Liver (tissue), 3 donors: ENCODE measurements at regions not wholly inside any gene's neighbourhood (a gene's known extent, or its start where the extent isn't known, plus 50 kb on each side); places are given as distances from the start of the nearest gene placed in this dataset.

ENCODE experiments used
- CTCF ChIP-seq: fragments of 150-350 bp; IDR thresholded peaks from 2 replicates; pipeline ENCODE4 v1.5.1; 2017; ENCODE audit warnings: improper control_type of control experiment, low read depth, low read length; ENCODE audit not compliant: missing input control
- GABPA ChIP-seq, 2 donors: IDR thresholded peaks in 1 of 2; conservative IDR thresholded peaks in 1 of 2; 2 replicates each; pipeline ENCODE4 v1.6.1; 2016; ENCODE audit warnings: antibody characterized with exemption in 2 of 2, mild to moderate bottlenecking in 1 of 2, moderate library complexity in 1 of 2
- HNF4A ChIP-seq, 2 donors: conservative IDR thresholded peaks; 2 replicates each; pipeline ENCODE4 v1.6.1; 2016; ENCODE audit warnings: antibody characterized with exemption in 2 of 2, mild to moderate bottlenecking in 2 of 2
- JUND ChIP-seq, 2 donors: IDR thresholded peaks; 2 replicates each; pipeline ENCODE4 v1.6.1; 2016; ENCODE audit warnings: antibody characterized with exemption in 2 of 2
- NR2F2 ChIP-seq: IDR thresholded peaks from 2 replicates; pipeline ENCODE4 v1.6.1; 2016; ENCODE audit warnings: antibody characterized with exemption
- RAD21 ChIP-seq, 2 donors: IDR thresholded peaks; 2 replicates each; pipeline ENCODE4 v1.6.1; 2016; ENCODE audit warnings: antibody characterized with exemption in 2 of 2, mild to moderate bottlenecking in 2 of 2
- RXRA ChIP-seq, 2 donors: IDR thresholded peaks; 2 replicates each; pipeline ENCODE4 v1.6.1; 2017 to 2018; ENCODE audit warnings: antibody characterized with exemption in 2 of 2, mild to moderate bottlenecking in 1 of 2
- SP1 ChIP-seq: IDR thresholded peaks from 2 replicates; pipeline ENCODE4 v1.6.1; 2018; ENCODE audit warnings: antibody characterized with exemption, mild to moderate bottlenecking
- TAF1 ChIP-seq: conservative IDR thresholded peaks from 2 replicates; pipeline ENCODE4 v1.6.1; 2016; ENCODE audit warnings: antibody characterized with exemption, mild to moderate bottlenecking
- YY1 ChIP-seq: IDR thresholded peaks from 2 replicates; pipeline ENCODE4 v1.6.1; 2016; ENCODE audit warnings: antibody characterized with exemption, mild to moderate bottlenecking
- TF ChIP-seq, protein P1 (sequence below): IDR thresholded peaks from 2 replicates; pipeline ENCODE4 v1.6.1; 2016; ENCODE audit warnings: antibody characterized with exemption, mild to moderate bottlenecking
- TF ChIP-seq, protein P2 (sequence below): IDR thresholded peaks from 2 replicates; pipeline ENCODE4 v1.6.1; 2016; ENCODE audit warnings: antibody characterized with exemption
- TF ChIP-seq, protein P3 (sequence below): IDR thresholded peaks from 2 replicates; pipeline ENCODE4 v1.6.1; 2016; ENCODE audit warnings: antibody characterized with exemption
- donor health status: healthy.
- donor health status: healthy.

DNA sequence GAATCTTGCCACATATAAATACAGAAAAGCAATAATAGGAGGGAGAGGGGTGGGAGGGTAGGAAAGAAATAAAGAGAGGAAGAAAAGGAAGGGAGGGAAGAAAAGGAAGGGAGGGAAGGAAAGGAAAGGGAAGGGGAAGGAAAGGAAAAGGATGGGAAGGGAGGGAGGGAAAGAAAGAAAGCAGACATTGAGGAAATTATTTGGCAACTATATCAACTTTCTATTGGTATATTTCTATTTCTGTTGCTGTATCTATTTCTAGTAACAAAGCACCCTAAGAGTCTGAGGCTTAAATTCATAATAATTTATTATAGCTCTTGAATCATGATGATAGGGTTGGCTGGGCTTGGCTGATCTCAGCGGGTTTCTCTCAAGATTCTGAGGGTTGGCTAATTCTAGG, 648.0 kb downstream of the CCDC85A start:
- TF ChIP-seq CTCF: no peak
- no peak for TF ChIP-seq SP1
- TF ChIP-seq, protein P1, sequence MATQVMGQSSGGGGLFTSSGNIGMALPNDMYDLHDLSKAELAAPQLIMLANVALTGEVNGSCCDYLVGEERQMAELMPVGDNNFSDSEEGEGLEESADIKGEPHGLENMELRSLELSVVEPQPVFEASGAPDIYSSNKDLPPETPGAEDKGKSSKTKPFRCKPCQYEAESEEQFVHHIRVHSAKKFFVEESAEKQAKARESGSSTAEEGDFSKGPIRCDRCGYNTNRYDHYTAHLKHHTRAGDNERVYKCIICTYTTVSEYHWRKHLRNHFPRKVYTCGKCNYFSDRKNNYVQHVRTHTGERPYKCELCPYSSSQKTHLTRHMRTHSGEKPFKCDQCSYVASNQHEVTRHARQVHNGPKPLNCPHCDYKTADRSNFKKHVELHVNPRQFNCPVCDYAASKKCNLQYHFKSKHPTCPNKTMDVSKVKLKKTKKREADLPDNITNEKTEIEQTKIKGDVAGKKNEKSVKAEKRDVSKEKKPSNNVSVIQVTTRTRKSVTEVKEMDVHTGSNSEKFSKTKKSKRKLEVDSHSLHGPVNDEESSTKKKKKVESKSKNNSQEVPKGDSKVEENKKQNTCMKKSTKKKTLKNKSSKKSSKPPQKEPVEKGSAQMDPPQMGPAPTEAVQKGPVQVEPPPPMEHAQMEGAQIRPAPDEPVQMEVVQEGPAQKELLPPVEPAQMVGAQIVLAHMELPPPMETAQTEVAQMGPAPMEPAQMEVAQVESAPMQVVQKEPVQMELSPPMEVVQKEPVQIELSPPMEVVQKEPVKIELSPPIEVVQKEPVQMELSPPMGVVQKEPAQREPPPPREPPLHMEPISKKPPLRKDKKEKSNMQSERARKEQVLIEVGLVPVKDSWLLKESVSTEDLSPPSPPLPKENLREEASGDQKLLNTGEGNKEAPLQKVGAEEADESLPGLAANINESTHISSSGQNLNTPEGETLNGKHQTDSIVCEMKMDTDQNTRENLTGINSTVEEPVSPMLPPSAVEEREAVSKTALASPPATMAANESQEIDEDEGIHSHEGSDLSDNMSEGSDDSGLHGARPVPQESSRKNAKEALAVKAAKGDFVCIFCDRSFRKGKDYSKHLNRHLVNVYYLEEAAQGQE: no peak
- TF ChIP-seq RAD21 (IDR thresholded peaks at IDR 0.05): no peak
- TF ChIP-seq HNF4A (conservative IDR thresholded peaks at IDR 0.05): no peak
- TF ChIP-seq GABPA (IDR thresholded peaks at IDR 0.05 in 1 of 2, conservative IDR thresholded peaks at IDR 0.05 in 1 of 2): no peak
- TF ChIP-seq, protein P2, sequence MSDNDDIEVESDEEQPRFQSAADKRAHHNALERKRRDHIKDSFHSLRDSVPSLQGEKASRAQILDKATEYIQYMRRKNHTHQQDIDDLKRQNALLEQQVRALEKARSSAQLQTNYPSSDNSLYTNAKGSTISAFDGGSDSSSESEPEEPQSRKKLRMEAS: no peak
- TF ChIP-seq, protein P3, sequence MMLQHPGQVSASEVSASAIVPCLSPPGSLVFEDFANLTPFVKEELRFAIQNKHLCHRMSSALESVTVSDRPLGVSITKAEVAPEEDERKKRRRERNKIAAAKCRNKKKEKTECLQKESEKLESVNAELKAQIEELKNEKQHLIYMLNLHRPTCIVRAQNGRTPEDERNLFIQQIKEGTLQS: no peak
- no peak for TF ChIP-seq YY1
- TF ChIP-seq TAF1: no peak
- no peak for TF ChIP-seq RXRA (IDR thresholded peaks at IDR 0.05)
- TF ChIP-seq NR2F2: no peak
- TF ChIP-seq JUND (IDR thresholded peaks at IDR 0.05): no peak
